Sciatic nerve (tissue), 2 donors: ENCODE measurements at regions not wholly inside any gene's neighbourhood (a gene's known extent, or its start where the extent isn't known, plus 50 kb on each side); places are given as distances from the start of the nearest gene placed in this dataset.
"Not testable (repeated sequence)": the region's sequence is repeated elsewhere in the genome, so short reads cannot be mapped to it uniquely, and the experiment has no call there.

Experiments used
- ATAC-seq: fragments of 200-7000 bp; cut with Tn5 transposase; one replicate; pipeline ENCODE4 v1.9.1; 2020; ENCODE audit warnings: mild to moderate bottlenecking, moderate library complexity
- DNase-seq: peaks from one replicate; pipeline ENCODE4 v3.0.0-alpha.2; 2020; ENCODE audit warnings: low spot score
- intact Hi-C: fragments of 100-400 bp; cut with DNase I; formaldehyde crosslinking; loops from one replicate; pipeline ENCODE4 v1.14.2; 2022
- donor health status: DM: no; HTN: no; CAD: no.
- donor health status: DM: no; HTN: no; CAD: no.

DNA sequence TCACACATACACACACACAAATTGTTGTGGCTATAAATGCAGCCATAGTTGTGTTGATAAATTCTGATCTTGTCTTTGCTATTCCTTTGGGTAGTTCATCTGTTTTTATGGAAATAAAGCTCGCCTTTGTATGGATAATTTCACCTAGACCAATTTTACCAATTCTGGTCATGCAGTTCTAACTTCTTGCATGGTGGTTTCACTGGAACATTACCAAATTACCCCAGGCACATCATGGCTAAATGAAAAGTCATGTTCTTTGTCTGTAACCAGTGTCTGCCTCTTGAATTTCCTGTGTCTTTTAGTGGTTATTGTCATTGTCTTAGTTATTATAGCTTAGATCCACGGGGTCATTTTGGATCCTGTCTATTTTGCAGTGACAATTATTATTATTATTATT is 50.3 kb upstream of the TMC1 start:
- DNase-seq: no peak
- ATAC-seq: no peak
- intact Hi-C loops: no loop called here

GRCh38 chr9:72467766-72468738 is 53.4 kb upstream of the TMC1 start:
- ATAC-seq (no peak), DNase-seq (no peak)
- intact Hi-C loops: no loop called here

DNA sequence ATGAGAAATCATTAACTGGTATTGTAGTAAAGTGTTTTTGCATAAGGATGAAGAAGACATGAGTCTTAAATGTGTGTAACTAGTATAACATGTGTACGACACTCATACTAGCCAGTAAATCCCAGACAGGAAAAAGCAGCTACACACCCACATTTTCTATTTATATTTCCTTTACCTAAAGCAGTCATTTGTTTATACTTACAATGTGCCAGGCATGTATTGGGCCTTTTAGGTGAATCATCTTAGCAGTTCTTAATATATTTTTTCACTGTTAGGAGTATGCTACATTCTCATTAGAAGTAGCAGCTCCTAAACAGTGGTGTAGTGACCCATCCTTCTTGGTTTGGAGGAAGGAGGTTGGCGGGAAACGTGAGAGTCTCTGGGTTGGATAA is 55.8 kb upstream of the TMC1 start:
- intact Hi-C loops: no loop called here
- no peak for ATAC-seq
- DNase-seq: no peak

GRCh38 chr9:72464857-72465592 is 56.4 kb upstream of the TMC1 start:
- DNase-seq (no peak), ATAC-seq (peak; percentile 65)
- intact Hi-C loops: no loop called here

- DNase-seq (no peak), ATAC-seq (no peak)
- intact Hi-C loops: no loop called here
These were observed 59.1 kb upstream of the TMC1 start for GRCh38 chr9:72462340-72462739.

GRCh38 chr9:72460342-72461312 is 60.8 kb upstream of the TMC1 start:
- ATAC-seq (no peak), DNase-seq (no peak)
- intact Hi-C loops: no loop called here

DNA sequence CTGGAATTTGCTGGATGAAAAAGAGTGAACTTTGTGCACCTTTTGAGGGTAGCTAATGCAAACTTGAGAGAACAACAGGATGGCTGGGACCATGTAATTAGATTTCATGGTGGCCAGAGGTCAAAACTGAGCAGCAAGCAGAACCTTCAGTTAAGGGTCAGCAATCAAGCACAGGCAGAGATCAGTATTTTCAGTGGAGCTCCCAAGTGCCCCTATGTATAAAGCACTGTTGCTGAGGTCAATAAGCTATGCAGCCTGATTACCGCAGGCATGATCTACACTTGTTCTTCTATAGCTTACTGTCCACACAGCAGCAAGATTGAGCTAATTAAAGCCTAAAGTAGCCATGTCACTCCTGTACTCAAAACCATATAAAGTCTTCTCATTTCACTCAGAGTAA is 62.1 kb upstream of the TMC1 start:
- no peak for DNase-seq
- ATAC-seq: no peak
- intact Hi-C loops: no loop called here

DNA sequence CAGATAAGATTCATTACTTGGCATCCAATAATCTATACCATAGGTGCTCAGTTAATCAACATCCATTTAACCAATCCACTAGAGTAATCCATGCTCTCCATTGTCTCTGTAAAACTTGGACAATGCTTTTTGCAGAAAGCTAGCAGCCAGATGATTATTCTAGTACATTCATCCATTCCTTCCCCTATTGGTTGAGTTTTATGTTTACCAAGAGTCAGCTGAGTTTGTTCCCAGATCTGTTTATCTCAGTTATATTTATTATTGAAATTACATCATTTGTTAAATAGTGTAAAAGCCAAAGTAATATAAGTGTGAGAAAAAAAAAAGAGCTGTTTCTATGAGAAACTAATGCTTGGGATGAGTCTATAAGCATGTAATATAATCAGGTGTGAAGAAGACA is 63.3 kb upstream of the TMC1 start:
- intact Hi-C loops: no loop called here
- ATAC-seq (no peak), DNase-seq (no peak)

GRCh38 chr9:72457366-72457765 is 64.0 kb upstream of the TMC1 start:
- intact Hi-C loops: no loop called here
- ATAC-seq (no peak), DNase-seq (no peak)

DNA sequence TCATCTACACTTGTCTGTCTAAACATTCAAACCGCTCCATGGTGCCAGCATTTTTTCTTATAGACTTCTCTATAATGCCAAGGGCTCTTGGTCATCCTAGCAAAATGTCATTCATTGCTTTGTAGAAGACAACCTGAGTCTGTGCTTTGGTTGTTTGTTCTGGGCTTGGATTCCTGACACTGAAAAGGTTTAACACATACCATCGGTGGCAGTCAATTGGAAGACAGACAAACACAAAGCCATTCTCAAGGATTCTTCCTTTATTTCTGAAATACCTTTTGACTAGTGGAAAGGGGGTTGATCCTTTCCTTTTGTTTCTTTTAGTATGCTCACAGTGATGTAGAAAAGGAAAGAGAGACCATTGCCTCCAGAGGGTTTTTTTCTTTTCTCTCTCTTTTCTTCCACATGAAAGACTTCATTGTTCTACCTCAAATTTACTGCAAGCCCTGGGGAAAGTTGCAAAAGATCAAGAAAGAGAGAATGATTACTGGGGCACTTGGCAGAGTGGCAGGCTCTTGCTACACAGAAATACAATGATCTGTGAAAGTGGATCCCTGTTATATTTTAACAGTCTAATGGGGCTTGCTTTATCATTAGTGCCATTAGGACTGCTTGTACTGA is 66.4 kb upstream of the TMC1 start:
- intact Hi-C loops: no loop called here
- ATAC-seq (peak; percentile 89), DNase-seq (no peak)

DNA sequence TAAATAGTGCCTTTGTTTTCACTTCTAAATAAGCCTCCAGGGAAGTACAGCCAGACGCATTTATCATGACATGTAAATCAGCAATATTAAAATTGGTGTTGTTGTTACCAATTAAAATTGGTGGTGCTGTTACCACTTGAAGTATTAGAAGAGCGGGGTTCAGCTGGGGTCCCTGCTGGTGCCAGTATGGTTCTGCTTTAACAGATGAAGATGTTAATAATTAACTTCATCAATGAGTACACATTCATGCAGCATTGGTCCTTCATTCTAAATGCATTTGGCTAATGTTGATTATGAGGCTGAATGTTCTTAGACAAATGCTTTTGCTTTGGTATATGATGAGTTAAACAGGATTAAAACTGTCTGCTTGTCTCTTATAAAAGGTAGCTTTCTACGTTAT is 67.6 kb upstream of the TMC1 start:
- intact Hi-C loops: no loop called here
- no peak for ATAC-seq
- no peak for DNase-seq

- ATAC-seq, intact Hi-C loops, DNase-seq: not testable (repeated sequence)
These were observed 75.2 kb upstream of the TMC1 start for GRCh38 chr9:72446241-72446640.

GRCh38 chr9:72445306-72445995 is 76.0 kb upstream of the TMC1 start:
- no peak for ATAC-seq
- DNase-seq: no peak
- intact Hi-C loops: no loop called here

DNA sequence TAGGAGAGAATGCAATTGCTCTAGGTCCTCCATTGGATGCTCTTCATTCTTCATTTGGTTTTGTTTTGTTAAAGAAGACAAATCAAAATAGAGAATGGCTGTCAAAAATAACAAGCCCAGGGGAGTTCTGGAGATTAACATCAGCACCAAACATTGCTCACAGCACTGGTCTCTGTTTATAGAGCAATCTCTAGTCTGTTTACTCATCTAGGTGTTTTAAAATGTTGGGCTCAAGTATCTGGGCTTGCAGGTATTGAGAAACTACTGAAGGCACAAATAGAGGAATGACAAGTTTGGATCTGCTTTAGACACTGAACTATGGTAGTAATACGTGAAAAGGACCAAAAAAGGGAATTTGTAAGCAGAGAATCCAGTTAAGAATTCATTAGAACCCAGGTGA is 77.0 kb upstream of the TMC1 start:
- DNase-seq: no peak
- intact Hi-C loops: no loop called here
- no peak for ATAC-seq

GRCh38 chr9:72443855-72444254 is 77.6 kb upstream of the TMC1 start:
- ATAC-seq (peak; percentile 66), DNase-seq (no peak)
- intact Hi-C loops: no loop called here

- intact Hi-C loops: no loop called here
- DNase-seq: no peak
- ATAC-seq: no peak
These were observed 77.0 kb upstream of the ZFAND5 start for GRCh38 chr9:72441848-72442607.

DNA sequence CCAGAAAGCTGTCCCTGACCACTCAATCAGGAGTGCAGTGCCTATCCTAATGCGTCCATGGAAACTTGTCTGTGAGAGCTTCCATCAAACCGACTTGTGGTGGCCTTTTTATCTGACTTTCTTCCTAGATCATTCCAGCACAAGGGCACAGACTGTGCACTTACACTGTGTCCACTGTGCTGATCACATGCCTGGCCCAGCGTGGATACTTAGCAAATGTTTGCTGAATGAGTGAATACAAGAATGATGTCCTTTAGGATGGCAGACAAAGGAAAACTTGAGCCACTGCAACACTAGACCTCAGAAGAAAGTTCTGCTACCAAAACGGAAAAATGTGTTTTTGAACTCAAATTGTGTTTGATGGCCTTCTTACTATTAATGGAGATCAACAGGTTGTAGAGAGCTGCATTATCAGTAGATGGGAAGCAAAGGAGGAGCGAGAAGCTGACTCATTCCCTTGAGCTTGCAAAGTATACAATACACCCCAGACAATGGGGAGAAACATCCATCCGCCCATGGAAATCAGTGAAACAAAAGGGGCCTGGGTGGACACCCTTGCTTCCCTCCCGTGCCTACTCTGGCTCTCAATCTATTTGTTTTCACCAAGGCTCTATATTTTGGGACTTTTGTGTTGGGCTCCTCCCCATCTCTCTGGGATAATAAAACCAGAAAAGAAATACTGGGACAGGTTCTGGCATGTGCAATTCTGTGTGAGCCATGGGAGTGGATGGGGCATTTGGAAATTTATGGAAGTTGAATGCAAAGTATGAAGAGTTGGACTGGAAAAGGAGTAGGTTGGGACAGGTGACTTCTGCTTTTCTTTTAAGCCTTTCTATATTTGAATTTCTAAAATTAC is 76.2 kb upstream of the ZFAND5 start:
- no peak for DNase-seq
- ATAC-seq: no peak
- intact Hi-C loops: no loop called here
